Muscle layer of duodenum (tissue), 2 donors: ENCODE measurements at regions not wholly inside any gene's neighbourhood (a gene's known extent, or its start where the extent isn't known, plus 50 kb on each side); places are given as distances from the start of the nearest gene placed in this dataset.
"Not testable (repeated sequence)": the region's sequence is repeated elsewhere in the genome, so short reads cannot be mapped to it uniquely, and the experiment has no call there.

Experiments
- H3K27ac ChIP-seq: one replicate; pipeline ENCODE4 v1.7.0; 2013; ENCODE audit warnings: mild to moderate bottlenecking, low read length
- H3K27me3 ChIP-seq: one replicate; pipeline ENCODE4 v1.7.0; 2013; ENCODE audit warnings: low read depth, mild to moderate bottlenecking, control low read depth, low read length
- H3K36me3 ChIP-seq, 2 donors: one replicate each; pipeline ENCODE4 v1.7.0; 2013; ENCODE audit warnings: low read length in 2 of 2, control low read depth in 1 of 2, mild to moderate bottlenecking in 1 of 2; ENCODE audit not compliant: insufficient read depth in 2 of 2, control insufficient read depth in 1 of 2
- H3K4me1 ChIP-seq, 2 donors: one replicate each; pipeline ENCODE4 v1.7.0; 2013; ENCODE audit warnings: low read length in 2 of 2, mild to moderate bottlenecking in 2 of 2, control low read depth in 1 of 2, moderate library complexity in 1 of 2; ENCODE audit not compliant: insufficient read depth in 2 of 2, control insufficient read depth in 1 of 2
- H3K4me3 ChIP-seq, 2 donors: one replicate each; pipeline ENCODE4 v1.7.0; 2013; ENCODE audit warnings: low read length in 2 of 2, low read depth in 1 of 2, mild to moderate bottlenecking in 1 of 2
- H3K9me3 ChIP-seq, 2 donors: one replicate each; pipeline ENCODE4 v1.7.0; 2013; ENCODE audit warnings: low read length in 2 of 2, control low read depth in 1 of 2, mild to moderate bottlenecking in 1 of 2; ENCODE audit not compliant: control insufficient read depth in 1 of 2
- donor health status: healthy.

DNA sequence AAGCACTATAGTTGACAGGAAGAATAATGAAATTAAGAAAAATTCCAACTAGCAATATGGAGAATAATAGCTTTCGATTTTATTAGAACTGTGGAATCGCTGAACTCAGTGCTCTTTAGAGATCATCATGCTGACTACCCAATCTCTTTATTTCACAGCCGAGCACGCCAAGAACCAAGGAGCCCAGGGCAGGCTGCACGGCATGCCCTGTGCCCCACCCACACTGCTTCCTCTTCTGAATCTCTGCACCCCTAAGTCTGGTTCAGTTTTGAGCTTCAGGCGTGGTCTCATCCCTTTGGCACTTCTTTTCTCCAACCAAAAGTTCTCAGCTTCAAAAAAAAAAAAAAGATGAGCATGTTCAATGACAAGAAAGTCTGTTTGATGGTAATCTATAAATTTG is 92.4 kb upstream of the ZNF800 start:
- Histone ChIP-seq H3K4me1 (no peaks in the 10 kb centered on the region), H3K9me3 (no peaks in the 10 kb centered on the region), H3K4me3 (no peak overlapping the region), H3K27me3 (no peaks in the 10 kb centered on the region), H3K27ac (no peak overlapping the region), H3K36me3 (no peaks in the 10 kb centered on the region)

DNA sequence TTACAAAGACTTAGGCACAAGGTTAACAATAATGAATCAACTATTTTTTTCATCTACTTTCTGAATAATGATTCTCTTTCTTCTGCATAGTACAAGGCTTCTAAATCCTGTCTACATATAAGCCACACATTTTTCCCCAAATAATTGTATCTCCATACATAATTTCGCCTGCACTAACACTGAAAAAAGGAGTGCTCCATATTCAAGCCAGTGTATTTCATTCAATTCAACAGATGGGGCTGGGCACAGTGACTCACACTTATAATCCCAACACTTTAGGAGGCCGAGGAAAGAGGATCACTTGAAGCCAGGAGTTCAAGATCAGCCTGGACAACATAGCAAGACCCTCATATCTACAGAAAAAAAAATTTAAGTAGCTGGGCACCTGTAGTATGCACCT is 86.0 kb upstream of the ZNF800 start:
- H3K27me3 ChIP-seq = no peaks in the 10 kb centered on the region
- H3K36me3 ChIP-seq = no peaks in the 10 kb centered on the region
- no peak overlapping the region for H3K27ac ChIP-seq
- H3K4me1 ChIP-seq = no peaks in the 10 kb centered on the region
- H3K9me3 ChIP-seq = no peaks in the 10 kb centered on the region
- no peak overlapping the region for H3K4me3 ChIP-seq

DNA sequence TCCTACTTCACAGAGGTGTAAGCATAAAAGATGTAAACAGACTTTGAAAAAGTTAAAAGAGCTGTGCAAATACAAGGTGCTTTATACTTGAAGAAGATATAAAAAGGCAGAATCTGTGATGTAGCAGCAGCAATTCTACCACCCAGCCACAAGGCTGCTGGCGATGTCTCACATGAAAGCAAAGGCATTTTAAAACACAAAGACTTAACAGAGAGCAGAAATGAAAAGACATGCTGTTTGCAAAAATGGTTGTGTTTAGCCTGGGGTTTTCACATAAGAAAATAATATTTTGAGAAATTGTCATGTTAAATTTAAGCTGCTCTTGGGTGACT is 85.5 kb upstream of the ZNF800 start:
- no peaks in the 10 kb centered on the region for H3K36me3 ChIP-seq
- H3K27ac ChIP-seq = no peak overlapping the region
- H3K4me3 ChIP-seq = no peak overlapping the region
- H3K4me1 ChIP-seq = no peaks in the 10 kb centered on the region
- H3K27me3 ChIP-seq = no peaks in the 10 kb centered on the region
- no peaks in the 10 kb centered on the region for H3K9me3 ChIP-seq

DNA sequence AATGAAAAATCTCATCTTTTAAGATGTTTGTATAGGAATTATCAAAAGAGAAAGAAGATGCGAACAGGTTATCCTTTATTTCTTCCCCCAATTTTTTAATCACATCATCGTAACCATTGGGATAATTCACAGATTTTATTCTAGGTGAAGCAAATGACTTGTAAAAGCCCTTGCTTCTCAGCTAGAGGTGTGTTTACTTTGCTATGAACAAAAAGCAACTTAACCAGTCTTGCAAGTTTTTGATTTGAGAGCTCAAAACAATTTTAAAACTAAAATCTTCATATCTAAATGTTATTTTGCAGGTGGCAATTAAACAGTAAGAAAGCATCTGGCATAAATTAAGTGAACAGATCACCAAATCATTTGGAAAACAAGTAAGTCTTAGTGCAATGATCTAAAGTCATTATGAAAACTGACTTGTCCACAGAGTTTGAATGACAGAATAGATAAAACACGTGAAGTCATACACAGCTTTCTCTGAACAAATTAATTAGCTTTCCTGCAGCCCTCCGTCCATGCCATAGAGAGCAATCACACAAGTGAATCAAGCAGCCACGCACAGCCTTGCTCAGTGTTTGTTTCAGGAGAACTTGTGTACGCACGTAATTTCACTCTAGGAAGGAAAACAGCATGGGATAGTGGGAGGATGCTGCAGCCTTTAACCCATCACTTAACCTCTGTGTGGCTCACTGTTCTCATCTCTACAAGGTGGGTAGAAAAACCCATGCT is 85.0 kb upstream of the ZNF800 start:
- no peaks in the 10 kb centered on the region for H3K9me3 ChIP-seq
- H3K4me3 ChIP-seq = no peak overlapping the region
- H3K27me3 ChIP-seq = no peaks in the 10 kb centered on the region
- no peaks in the 10 kb centered on the region for H3K36me3 ChIP-seq
- no peak overlapping the region for H3K27ac ChIP-seq
- no peaks in the 10 kb centered on the region for H3K4me1 ChIP-seq

DNA sequence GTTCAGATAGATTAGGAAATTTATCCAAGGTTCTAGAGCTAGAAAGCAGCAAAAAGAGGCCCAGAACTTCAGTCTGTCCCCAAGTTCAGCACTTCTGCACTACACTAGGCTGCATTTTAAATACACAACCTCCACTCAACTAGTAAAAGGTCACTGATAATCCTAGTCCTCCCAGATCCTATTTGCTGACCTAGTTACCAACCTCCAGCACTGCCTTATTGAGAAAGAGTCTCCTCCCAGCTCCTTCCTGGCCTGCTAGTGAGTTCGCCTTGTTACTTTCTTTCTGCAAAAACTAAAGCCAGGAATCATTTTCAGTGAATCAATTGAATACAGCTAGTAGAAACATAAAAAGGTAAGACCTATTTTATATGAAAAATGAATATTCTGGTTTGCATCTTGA is 84.1 kb upstream of the ZNF800 start:
- Histone ChIP-seq H3K4me3 (no peak overlapping the region), H3K9me3 (no peaks in the 10 kb centered on the region), H3K36me3 (no peaks in the 10 kb centered on the region), H3K4me1 (no peaks in the 10 kb centered on the region), H3K27me3 (no peaks in the 10 kb centered on the region), H3K27ac (no peak overlapping the region)

DNA sequence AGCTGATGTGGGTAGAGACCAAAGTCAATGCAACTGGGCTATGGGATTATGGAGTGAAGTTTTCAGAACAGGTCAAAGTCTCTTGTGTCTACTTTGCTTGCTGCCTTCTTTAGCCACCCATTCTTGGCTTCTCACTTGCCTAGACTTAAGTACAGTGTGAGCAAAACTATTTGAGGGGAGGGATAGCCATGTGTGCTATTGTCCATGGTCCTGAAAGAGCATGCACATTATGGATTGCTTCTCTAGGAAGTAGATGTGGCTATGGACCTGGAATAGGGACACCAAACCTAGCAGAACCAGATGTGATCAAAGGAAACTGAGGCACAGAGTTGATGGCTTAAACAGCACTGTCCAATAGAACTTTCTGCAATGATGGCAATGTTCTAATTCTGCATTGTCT is 81.9 kb upstream of the ZNF800 start:
- Histone ChIP-seq H3K27me3 (no peaks in the 10 kb centered on the region), H3K27ac (no peak overlapping the region), H3K4me3 (no peak overlapping the region), H3K36me3 (no peaks in the 10 kb centered on the region), H3K9me3 (no peaks in the 10 kb centered on the region), H3K4me1 (no peaks in the 10 kb centered on the region)

DNA sequence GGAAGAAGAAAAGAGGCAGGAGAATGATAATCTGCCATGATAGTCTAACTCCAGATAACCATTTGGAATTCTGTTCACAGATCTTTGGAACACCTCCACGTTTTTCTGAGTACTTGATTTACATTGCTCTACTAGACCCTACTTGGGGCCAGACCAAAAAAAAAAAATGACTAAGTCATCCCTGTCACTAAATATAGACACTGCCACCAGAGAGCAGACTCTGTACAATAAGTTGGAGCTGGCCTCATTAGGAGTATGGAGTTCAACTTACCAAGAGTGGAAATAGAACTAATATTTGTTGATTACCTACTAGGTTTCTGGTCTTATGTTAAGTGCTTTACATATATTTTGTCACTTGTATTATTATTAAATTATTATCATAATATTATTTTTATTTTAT is 80.9 kb upstream of the ZNF800 start:
- Histone ChIP-seq H3K27me3 (no peaks in the 10 kb centered on the region), H3K4me1 (no peaks in the 10 kb centered on the region), H3K4me3 (no peak overlapping the region), H3K36me3 (no peaks in the 10 kb centered on the region), H3K27ac (no peak overlapping the region), H3K9me3 (no peaks in the 10 kb centered on the region)

DNA sequence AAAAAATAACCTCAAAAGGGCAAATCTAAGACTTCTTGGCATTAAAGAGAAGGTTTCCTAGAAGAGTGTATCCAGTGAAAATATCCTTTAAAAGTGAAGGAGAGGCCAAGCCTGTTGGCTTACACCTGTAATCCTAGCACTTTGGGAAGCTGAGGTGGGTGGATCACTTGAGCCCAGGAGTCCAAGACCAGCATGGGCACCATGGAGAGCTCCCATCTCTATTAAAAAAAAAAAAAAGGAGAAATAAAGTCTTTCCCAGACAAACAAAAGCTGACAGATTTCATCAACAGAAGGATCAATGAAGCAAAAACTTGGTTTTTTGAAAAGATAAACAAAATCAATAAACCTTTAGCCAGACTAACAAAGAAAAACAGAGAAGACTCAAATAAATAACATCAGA is 67.6 kb upstream of the ZNF800 start:
- Histone ChIP-seq H3K4me1 (no peaks in the 10 kb centered on the region), H3K27ac (no peak overlapping the region), H3K4me3 (no peak overlapping the region), H3K9me3 (no peaks in the 10 kb centered on the region), H3K27me3 (no peaks in the 10 kb centered on the region), H3K36me3 (no peaks in the 10 kb centered on the region)

DNA sequence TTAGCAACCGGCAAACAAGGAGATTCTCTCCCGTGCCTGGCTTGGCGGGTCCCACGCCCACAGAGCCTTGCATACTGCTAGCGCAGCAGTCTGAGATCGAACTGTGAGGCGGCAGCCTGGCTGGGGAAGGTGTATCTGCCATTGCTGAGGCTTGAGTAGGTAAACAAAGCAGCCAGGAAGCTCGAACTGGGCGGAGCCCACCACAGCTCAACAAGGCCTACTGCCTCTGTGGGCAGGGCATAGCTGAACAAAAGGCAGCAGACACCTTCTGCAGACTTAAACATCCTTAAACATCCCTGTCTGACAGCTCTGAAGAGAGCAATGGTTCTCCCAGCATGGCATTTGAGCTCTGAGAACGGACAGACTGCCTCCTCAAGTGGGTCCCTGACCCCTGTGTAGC is 58.8 kb upstream of the ZNF800 start:
- H3K9me3 ChIP-seq = peaks cover 8 to 11% of the 10 kb centered on the region in 2 donors
- H3K27ac ChIP-seq, H3K36me3 ChIP-seq, H3K27me3 ChIP-seq, H3K4me1 ChIP-seq, H3K4me3 ChIP-seq: not testable (repeated sequence)

DNA sequence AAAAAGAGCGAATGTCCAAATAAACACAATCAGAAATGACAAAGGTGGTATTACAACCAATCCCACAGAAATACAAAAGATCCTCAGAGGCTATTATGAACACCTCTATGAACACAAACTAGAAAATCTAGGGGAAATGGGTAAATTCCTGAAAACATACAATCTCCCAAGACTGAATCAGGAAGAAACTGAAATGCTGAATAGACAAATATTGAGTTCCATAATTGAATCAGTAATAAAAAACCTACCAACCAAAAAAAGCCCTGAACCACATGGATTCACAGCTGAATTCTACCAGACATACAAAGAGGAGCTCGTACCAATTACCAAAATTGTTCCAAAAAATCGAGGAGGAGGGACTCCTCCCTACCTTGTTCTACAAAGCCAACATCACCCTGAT is 56.1 kb upstream of the ZNF800 start:
- no peaks in the 10 kb centered on the region for H3K4me1 ChIP-seq
- H3K9me3 ChIP-seq = peaks cover 15 to 17% of the 10 kb centered on the region in 2 donors
- H3K36me3 ChIP-seq = no peaks in the 10 kb centered on the region
- no peaks in the 10 kb centered on the region for H3K27me3 ChIP-seq
- H3K4me3 ChIP-seq = no peak overlapping the region
- no peak overlapping the region for H3K27ac ChIP-seq

DNA sequence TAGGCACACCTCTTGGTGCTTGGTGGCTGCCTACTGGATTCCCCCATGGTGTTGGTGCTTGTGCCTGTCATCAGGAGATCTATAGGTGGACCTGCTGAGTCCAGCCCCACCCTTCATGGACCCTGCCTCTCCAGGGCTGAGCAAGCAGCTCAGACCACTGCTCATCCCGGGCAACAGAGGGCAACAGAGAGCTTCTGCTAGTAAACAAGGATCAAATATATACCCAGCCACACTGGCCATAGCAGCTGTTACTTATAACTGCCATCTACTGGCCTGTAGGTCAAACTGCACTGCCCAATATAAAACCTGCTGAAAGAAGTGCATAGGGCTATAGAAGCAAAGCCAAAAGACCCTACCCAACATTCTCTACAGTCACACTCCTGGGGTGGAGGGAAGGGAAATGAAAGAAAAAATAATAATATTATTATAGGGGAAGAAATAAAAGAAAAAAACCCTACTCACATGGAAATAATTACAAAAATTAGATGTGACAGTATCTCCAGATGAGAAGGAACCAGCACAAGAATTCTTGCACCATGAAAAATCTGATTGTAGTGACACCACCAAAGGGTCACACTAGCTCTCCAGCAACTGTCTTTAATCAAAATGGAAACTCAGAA is 54.9 kb upstream of the ZNF800 start:
- peak overlapping the region in 1 of 2 donors; percentile 20 for H3K4me3 ChIP-seq
- no peaks in the 10 kb centered on the region for H3K36me3 ChIP-seq
- H3K9me3 ChIP-seq = peaks cover 15 to 17% of the 10 kb centered on the region in 2 donors
- H3K4me1 ChIP-seq = no peaks in the 10 kb centered on the region
- no peaks in the 10 kb centered on the region for H3K27me3 ChIP-seq
- H3K27ac ChIP-seq = no peak overlapping the region

DNA sequence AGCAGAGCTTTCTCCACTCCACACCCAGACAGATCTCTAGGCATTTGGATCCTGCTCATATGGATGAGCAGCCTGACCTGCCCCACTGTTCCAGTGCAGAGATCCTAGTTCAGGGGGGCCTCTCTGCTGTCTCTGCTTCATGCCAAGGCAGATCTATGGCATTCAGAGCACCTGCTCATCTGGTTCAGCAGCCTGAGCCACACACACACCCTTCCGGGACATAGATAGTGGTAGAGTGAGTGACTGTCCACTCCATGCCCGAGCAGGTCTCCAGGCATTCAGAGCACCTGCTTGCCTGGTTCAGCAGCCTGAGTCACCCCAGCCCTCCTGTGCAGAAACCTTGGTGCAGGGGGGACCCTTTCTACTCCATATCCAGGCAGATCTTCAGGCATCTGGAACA is 54.3 kb upstream of the ZNF800 start:
- H3K4me3 ChIP-seq = peak overlapping the region in 1 of 2 donors; percentile 20
- H3K9me3 ChIP-seq = peaks cover 15 to 17% of the 10 kb centered on the region in 2 donors
- no peaks in the 10 kb centered on the region for H3K27me3 ChIP-seq
- no peaks in the 10 kb centered on the region for H3K36me3 ChIP-seq
- no peaks in the 10 kb centered on the region for H3K4me1 ChIP-seq
- no peak overlapping the region for H3K27ac ChIP-seq
